ENCODE measurements at regions not wholly inside any gene's neighbourhood (a gene's known extent, or its start where the extent isn't known, plus 50 kb on each side); places are given as distances from the start of the nearest gene placed in this dataset.

DNA sequence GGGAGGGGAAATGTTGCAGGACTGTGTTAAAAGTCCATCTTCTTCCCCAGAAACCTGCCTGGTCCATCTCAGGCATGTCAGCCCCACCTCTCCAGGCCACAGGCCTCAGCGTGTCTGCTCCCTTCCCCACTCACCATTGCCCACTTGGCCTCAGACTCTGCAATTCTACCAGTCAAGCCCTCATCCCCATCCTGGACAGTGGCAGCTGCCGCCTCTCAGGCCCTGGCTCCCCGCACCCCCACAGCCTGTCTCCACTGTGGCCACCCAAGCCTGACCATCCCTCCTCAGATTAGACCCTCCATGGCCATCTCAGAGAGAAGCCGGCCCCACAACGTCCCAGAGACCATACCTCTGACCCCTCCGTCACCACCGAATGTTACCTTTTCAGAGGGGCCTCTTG is 89.9 kb downstream of the BARX1 start:
- no peak for TF ChIP-seq POLR2A (IDR thresholded peaks at IDR 0.05)
- TF ChIP-seq, protein P1, sequence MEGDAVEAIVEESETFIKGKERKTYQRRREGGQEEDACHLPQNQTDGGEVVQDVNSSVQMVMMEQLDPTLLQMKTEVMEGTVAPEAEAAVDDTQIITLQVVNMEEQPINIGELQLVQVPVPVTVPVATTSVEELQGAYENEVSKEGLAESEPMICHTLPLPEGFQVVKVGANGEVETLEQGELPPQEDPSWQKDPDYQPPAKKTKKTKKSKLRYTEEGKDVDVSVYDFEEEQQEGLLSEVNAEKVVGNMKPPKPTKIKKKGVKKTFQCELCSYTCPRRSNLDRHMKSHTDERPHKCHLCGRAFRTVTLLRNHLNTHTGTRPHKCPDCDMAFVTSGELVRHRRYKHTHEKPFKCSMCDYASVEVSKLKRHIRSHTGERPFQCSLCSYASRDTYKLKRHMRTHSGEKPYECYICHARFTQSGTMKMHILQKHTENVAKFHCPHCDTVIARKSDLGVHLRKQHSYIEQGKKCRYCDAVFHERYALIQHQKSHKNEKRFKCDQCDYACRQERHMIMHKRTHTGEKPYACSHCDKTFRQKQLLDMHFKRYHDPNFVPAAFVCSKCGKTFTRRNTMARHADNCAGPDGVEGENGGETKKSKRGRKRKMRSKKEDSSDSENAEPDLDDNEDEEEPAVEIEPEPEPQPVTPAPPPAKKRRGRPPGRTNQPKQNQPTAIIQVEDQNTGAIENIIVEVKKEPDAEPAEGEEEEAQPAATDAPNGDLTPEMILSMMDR (IDR thresholded peaks at IDR 0.05): no peak
